ENCODE measurements at regions not wholly inside any gene's neighbourhood (a gene's known extent, or its start where the extent isn't known, plus 50 kb on each side); places are given as distances from the start of the nearest gene placed in this dataset.

- no peak for TF ChIP-seq HBP1 (CRISPR knock-in tag; IDR thresholded peaks at IDR 0.05)
- TF ChIP-seq GABPB1 (CRISPR knock-in tag; IDR thresholded peaks at IDR 0.05): no peak
- TF ChIP-seq ZNF518B (CRISPR knock-in tag; IDR thresholded peaks at IDR 0.05): no peak
- no peak for TF ChIP-seq SRSF3 (IDR thresholded peaks at IDR 0.05; ENCODE audit: insufficient read depth, low read length)
- no peak for TF ChIP-seq USF2 (CRISPR knock-in tag; IDR thresholded peaks at IDR 0.05)
- TF ChIP-seq MYBL2 (IDR thresholded peaks at IDR 0.05; ENCODE audit: low read depth): no peak
- TF ChIP-seq MYBL2 (CRISPR knock-in tag; IDR thresholded peaks at IDR 0.05; ENCODE audit: borderline replicate concordance): no peak
- TF ChIP-seq ZBTB17 (CRISPR knock-in tag; IDR thresholded peaks at IDR 0.05): no peak
- no peak for TF ChIP-seq NR0B1 (IDR thresholded peaks at IDR 0.05; ENCODE audit: partially characterized antibody)
Observed at GRCh38 chr4:183765251-183765911, 106.3 kb downstream of the TRAPPC11 start (continued).
